GM19438 (cell line): ENCODE measurements at regions not wholly inside any gene's neighbourhood (a gene's known extent, or its start where the extent isn't known, plus 50 kb on each side); places are given as distances from the start of the nearest gene placed in this dataset.

ENCODE experiments used
- ATAC-seq: cut with Tn5 transposase; IDR thresholded peaks from one replicate; pipeline ENCODE4 v1.9.1; 2021; ENCODE audit warnings: low read depth; ENCODE audit not compliant: unreplicated experiment

- ATAC-seq: no peak
Measured at GRCh38 chr2:173843526-173843925, 121.6 kb downstream of the SP3 start.

- ATAC-seq: no peak
Measured at GRCh38 chr2:173851141-173851641, 114.0 kb downstream of the SP3 start.

GRCh38 chr2:173854141-173854540 lies 111.0 kb downstream of the SP3 start:
- ATAC-seq: no peak

GRCh38 chr2:173854840-173855239 lies 110.3 kb downstream of the SP3 start:
- no peak for ATAC-seq

GRCh38 chr2:173855661-173856060 lies 109.5 kb downstream of the SP3 start:
- ATAC-seq: no peak
